ENCODE measurements at regions not wholly inside any gene's neighbourhood (a gene's known extent, or its start where the extent isn't known, plus 50 kb on each side); places are given as distances from the start of the nearest gene placed in this dataset.

- TF ChIP-seq, protein P1, sequence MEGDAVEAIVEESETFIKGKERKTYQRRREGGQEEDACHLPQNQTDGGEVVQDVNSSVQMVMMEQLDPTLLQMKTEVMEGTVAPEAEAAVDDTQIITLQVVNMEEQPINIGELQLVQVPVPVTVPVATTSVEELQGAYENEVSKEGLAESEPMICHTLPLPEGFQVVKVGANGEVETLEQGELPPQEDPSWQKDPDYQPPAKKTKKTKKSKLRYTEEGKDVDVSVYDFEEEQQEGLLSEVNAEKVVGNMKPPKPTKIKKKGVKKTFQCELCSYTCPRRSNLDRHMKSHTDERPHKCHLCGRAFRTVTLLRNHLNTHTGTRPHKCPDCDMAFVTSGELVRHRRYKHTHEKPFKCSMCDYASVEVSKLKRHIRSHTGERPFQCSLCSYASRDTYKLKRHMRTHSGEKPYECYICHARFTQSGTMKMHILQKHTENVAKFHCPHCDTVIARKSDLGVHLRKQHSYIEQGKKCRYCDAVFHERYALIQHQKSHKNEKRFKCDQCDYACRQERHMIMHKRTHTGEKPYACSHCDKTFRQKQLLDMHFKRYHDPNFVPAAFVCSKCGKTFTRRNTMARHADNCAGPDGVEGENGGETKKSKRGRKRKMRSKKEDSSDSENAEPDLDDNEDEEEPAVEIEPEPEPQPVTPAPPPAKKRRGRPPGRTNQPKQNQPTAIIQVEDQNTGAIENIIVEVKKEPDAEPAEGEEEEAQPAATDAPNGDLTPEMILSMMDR (IDR thresholded peaks at IDR 0.05; ENCODE audit: low read depth, low read length): no peak
- TF ChIP-seq EZH2phosphoT487 (IDR thresholded peaks at IDR 0.05; ENCODE audit: low read depth): no peak
Measured at GRCh38 chr3:106032479-106032878, 163.7 kb upstream of the CBLB start.
